KMS-11 (cell line): ENCODE measurements at regions not wholly inside any gene's neighbourhood (a gene's known extent, or its start where the extent isn't known, plus 50 kb on each side); places are given as distances from the start of the nearest gene placed in this dataset.
"Not testable (repeated sequence)": the region's sequence is repeated elsewhere in the genome, so short reads cannot be mapped to it uniquely, and the experiment has no call there.

ENCODE experiments used
- H2AFZ ChIP-seq: fragments of 200-600 bp; sonication (generic); 2 replicates; pipeline ENCODE4 v1.6.1; 2016; ENCODE audit warnings: antibody characterized with exemption, mixed run types, low read depth
- H3K27ac ChIP-seq: fragments of 200-600 bp; sonication (generic); 2 replicates; pipeline ENCODE4 v1.6.1; 2016; ENCODE audit warnings: mild to moderate bottlenecking, mixed run types
- H3K27me3 ChIP-seq: fragments of 200-600 bp; sonication (generic); 2 replicates; pipeline ENCODE4 v1.6.1; 2017; ENCODE audit warnings: mild to moderate bottlenecking, low read depth, mixed run types, moderate library complexity; ENCODE audit not compliant: insufficient read depth
- H3K36me3 ChIP-seq: fragments of 200-600 bp; sonication (generic); 2 replicates; pipeline ENCODE4 v1.6.1; 2017; ENCODE audit warnings: mild to moderate bottlenecking, mixed run types; ENCODE audit not compliant: insufficient read depth
- H3K4me1 ChIP-seq: fragments of 200-600 bp; sonication (generic); 2 replicates; pipeline ENCODE4 v1.6.1; 2016; ENCODE audit warnings: mild to moderate bottlenecking, low read depth, mixed run types; ENCODE audit not compliant: poor library complexity, severe bottlenecking
- H3K4me2 ChIP-seq: fragments of 200-600 bp; sonication (generic); 2 replicates; pipeline ENCODE4 v1.7.0; 2016; ENCODE audit warnings: mild to moderate bottlenecking, mixed run types
- H3K4me3 ChIP-seq: fragments of 200-600 bp; sonication (generic); IDR thresholded peaks from 2 replicates; pipeline ENCODE4 v1.6.1; 2017; ENCODE audit warnings: low read depth, low read length, mixed read lengths; ENCODE audit not compliant: insufficient read depth
- H3K79me2 ChIP-seq: fragments of 200-600 bp; sonication (generic); 2 replicates; pipeline ENCODE4 v1.6.1; 2016; ENCODE audit warnings: low read depth, mixed run types; ENCODE audit not compliant: insufficient read depth
- H3K9ac ChIP-seq: fragments of 200-600 bp; sonication (generic); 2 replicates; pipeline ENCODE4 v1.6.1; 2016; ENCODE audit warnings: mild to moderate bottlenecking, mixed run types
- H4K20me1 ChIP-seq: fragments of 200-600 bp; sonication (generic); 2 replicates; pipeline ENCODE4 v1.6.1; 2016; ENCODE audit warnings: mild to moderate bottlenecking, mixed run types; ENCODE audit not compliant: insufficient read depth
- TF ChIP-seq, protein P1 (sequence below): fragments of 200-600 bp; sonication (generic); conservative IDR thresholded peaks from 2 replicates; pipeline ENCODE4 v1.6.1; 2017; ENCODE audit warnings: low read depth, mild to moderate bottlenecking, antibody characterized with exemption, low read length, moderate library complexity, mixed read lengths

DNA sequence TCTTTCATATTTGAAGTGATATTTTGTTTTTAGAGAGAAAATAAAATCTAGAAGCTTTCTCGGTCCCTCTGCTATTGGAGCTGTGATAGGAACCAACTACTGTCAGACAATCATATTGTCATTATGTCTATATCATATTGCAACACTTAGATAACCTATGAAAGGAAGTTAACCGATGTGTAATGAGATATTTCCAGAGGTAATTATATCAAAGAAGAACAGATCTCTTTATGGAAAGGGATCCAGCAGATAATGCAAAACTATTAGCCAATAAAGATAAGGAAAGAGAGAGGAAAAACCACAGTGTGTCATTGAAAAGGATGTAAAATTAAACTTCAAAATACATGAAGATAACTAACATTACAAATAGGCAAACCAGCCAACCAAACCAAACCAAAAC, 529.1 kb upstream of the CCDC54 start:
- H3K27me3 ChIP-seq, result no peaks in the 10 kb centered on the region
- H3K79me2 ChIP-seq, result no peaks in the 10 kb centered on the region
- H3K4me2 ChIP-seq, result no peak overlapping the region
- no peak overlapping the region for H2AFZ ChIP-seq
- H3K9ac ChIP-seq, result no peak overlapping the region
- H4K20me1 ChIP-seq, result no peaks in the 10 kb centered on the region
- no peaks in the 10 kb centered on the region for H3K36me3 ChIP-seq
- H3K4me1 ChIP-seq, result no peaks in the 10 kb centered on the region
- H3K27ac ChIP-seq, result no peak overlapping the region
- TF ChIP-seq, protein P1, sequence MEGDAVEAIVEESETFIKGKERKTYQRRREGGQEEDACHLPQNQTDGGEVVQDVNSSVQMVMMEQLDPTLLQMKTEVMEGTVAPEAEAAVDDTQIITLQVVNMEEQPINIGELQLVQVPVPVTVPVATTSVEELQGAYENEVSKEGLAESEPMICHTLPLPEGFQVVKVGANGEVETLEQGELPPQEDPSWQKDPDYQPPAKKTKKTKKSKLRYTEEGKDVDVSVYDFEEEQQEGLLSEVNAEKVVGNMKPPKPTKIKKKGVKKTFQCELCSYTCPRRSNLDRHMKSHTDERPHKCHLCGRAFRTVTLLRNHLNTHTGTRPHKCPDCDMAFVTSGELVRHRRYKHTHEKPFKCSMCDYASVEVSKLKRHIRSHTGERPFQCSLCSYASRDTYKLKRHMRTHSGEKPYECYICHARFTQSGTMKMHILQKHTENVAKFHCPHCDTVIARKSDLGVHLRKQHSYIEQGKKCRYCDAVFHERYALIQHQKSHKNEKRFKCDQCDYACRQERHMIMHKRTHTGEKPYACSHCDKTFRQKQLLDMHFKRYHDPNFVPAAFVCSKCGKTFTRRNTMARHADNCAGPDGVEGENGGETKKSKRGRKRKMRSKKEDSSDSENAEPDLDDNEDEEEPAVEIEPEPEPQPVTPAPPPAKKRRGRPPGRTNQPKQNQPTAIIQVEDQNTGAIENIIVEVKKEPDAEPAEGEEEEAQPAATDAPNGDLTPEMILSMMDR, result no peak
- H3K4me3 ChIP-seq, result no peak overlapping the region

DNA sequence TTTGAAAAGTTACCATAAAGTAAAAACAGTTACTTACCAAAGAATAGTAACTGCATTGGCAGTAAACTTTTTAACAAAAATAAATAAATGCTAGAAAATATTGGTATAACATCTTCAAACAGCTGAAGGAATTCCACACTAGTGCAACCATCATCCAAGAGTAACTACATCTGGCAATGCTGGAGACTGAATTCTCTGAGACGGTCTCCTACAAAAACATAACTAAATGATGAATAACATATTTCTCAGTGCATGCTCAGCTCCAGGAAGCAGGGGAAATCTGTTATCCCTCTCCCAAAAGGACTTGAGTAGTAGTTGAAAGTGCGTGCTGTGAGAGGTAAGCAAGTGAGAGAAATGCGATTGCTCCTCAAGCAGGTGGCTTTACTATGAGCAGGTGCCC, 526.8 kb upstream of the CCDC54 start:
- Histone ChIP-seq H2AFZ (no peak overlapping the region), H3K4me2 (no peak overlapping the region), H3K9ac (no peak overlapping the region), H3K27me3 (no peaks in the 10 kb centered on the region), H3K79me2 (no peaks in the 10 kb centered on the region), H3K36me3 (no peaks in the 10 kb centered on the region), H3K4me3 (no peak overlapping the region), H4K20me1 (no peaks in the 10 kb centered on the region), H3K4me1 (no peaks in the 10 kb centered on the region), H3K27ac (no peak overlapping the region)
- TF ChIP-seq, protein P1, result no peak

DNA sequence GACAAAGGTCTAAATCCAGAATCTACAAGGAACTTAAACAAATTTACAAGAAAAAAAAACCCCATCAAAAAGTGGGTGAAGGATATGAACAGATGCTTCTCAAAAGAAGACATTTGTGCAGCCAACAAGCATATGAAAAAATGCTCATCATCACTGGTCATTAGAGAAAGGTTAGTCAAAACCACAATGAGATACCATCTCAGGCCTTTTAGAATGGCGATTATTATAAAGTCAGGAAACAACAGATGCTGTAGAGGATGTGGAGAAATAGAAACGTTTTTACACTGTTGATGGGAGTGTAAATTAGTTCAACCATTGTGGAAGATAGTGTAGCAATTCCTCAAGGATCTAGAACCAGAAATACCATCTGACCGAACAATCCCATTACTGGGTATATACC, 518.9 kb upstream of the CCDC54 start:
- not testable (repeated sequence) for H2AFZ ChIP-seq, H3K36me3 ChIP-seq, H3K4me2 ChIP-seq, H3K4me3 ChIP-seq, H3K27ac ChIP-seq, H3K9ac ChIP-seq, H4K20me1 ChIP-seq, H3K4me1 ChIP-seq, H3K79me2 ChIP-seq, H3K27me3 ChIP-seq

DNA sequence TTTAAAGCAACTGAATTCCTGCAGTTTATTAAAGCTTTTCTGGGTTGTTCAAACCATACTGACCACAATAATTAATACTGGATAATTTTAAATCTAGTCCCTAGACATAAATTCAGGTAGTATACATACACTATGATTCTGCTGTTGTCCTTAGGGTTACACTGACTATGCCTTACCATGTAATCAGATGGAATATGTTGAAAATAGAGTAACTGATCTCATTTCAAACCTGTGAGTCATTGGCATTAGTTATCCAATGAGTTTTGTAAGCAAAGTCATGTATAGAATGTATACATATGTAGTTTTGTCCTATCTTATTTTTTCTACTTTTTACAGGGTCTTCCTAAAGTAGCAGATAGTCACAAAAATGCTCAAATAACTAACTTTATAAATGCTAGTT, 517.1 kb upstream of the CCDC54 start:
- no peak overlapping the region for H2AFZ ChIP-seq
- no peak overlapping the region for H3K27ac ChIP-seq

DNA sequence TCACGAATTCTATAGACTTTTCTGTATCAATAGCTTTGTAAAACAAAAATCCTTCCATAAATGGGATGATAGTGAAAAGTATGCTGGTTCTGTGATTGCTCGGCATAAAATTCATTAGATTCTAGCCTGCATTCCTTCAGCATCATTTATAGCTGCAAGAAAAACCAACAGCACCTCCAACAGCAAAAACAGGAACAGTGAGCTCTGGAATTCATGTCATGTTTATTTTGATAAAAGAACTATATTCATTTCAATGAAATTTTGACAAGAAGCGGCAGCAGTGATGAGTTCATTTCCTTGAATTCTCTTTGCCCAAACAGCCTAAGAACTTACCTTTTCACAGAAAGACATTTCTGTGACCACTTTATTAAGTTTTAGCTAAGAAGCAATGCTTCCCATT, 515.2 kb upstream of the CCDC54 start:
- Histone ChIP-seq H3K27ac (no peak overlapping the region), H2AFZ (no peak overlapping the region), H3K27me3 (no peaks in the 10 kb centered on the region), H4K20me1 (no peaks in the 10 kb centered on the region), H3K4me3 (no peak overlapping the region), H3K36me3 (no peaks in the 10 kb centered on the region), H3K4me1 (no peaks in the 10 kb centered on the region), H3K9ac (no peak overlapping the region), H3K79me2 (no peaks in the 10 kb centered on the region), H3K4me2 (no peak overlapping the region)
- TF ChIP-seq, protein P1, result no peak

More for the DNA sequence above, 517.1 kb upstream of the CCDC54 start:
- Histone ChIP-seq H3K36me3 (no peaks in the 10 kb centered on the region), H3K27me3 (no peaks in the 10 kb centered on the region), H3K9ac (no peak overlapping the region), H3K4me3 (no peak overlapping the region), H3K79me2 (no peaks in the 10 kb centered on the region), H4K20me1 (no peaks in the 10 kb centered on the region), H3K4me2 (no peak overlapping the region), H3K4me1 (no peaks in the 10 kb centered on the region)
- TF ChIP-seq, protein P1, result no peak
